ENCODE measurements at regions not wholly inside any gene's neighbourhood (a gene's known extent, or its start where the extent isn't known, plus 50 kb on each side); places are given as distances from the start of the nearest gene placed in this dataset.

- no peak for DNase-seq (ENCODE audit: low read depth)
Observed at GRCh38 chr12:107349008-107349747, 255.8 kb upstream of the CRY1 start.

GRCh38 chr12:107349839-107350238 lies 256.5 kb upstream of the CRY1 start:
- DNase-seq (ENCODE audit: low read depth): no peak

GRCh38 chr12:107351109-107351508 lies 257.8 kb upstream of the CRY1 start:
- no peak for DNase-seq (ENCODE audit: low read depth)

GRCh38 chr12:107351713-107352112 lies 258.4 kb upstream of the CRY1 start:
- no peak for DNase-seq (ENCODE audit: low read depth)

- peak; percentile 49 for DNase-seq (ENCODE audit: low read depth)
Observed at GRCh38 chr12:107352347-107353081, 259.2 kb upstream of the CRY1 start.

- no peak for DNase-seq (ENCODE audit: low read depth)
Observed at GRCh38 chr12:107353312-107353711, 260.0 kb upstream of the CRY1 start.

- DNase-seq (ENCODE audit: low read depth): no peak
Observed at GRCh38 chr12:107355004-107355565, 261.7 kb upstream of the CRY1 start.

- DNase-seq (ENCODE audit: low read depth): no peak
Observed at GRCh38 chr12:107355612-107356011, 262.3 kb upstream of the CRY1 start.

GRCh38 chr12:107356266-107356936 lies 263.1 kb upstream of the CRY1 start:
- DNase-seq (ENCODE audit: low read depth): no peak

- DNase-seq (ENCODE audit: low read depth): no peak
Observed at GRCh38 chr12:107356937-107357295, 263.6 kb upstream of the CRY1 start.

GRCh38 chr12:107359382-107359781 lies 266.0 kb upstream of the CRY1 start:
- no peak for DNase-seq (ENCODE audit: low read depth)

GRCh38 chr12:107360033-107360432 lies 266.7 kb upstream of the CRY1 start:
- DNase-seq (ENCODE audit: low read depth): no peak

- no peak for DNase-seq (ENCODE audit: low read depth)
Observed at GRCh38 chr12:107360482-107360881, 267.1 kb upstream of the CRY1 start.

- DNase-seq (ENCODE audit: low read depth): no peak
Observed at GRCh38 chr12:107361970-107362369, 268.6 kb upstream of the CRY1 start.

- no peak for DNase-seq (ENCODE audit: low read depth)
Observed at GRCh38 chr12:107362960-107363359, 269.6 kb upstream of the CRY1 start.

- no peak for DNase-seq (ENCODE audit: low read depth)
Observed at GRCh38 chr12:107364875-107365518, 271.6 kb upstream of the CRY1 start.

GRCh38 chr12:107365703-107366102 lies 272.4 kb upstream of the CRY1 start:
- no peak for DNase-seq (ENCODE audit: low read depth)

- no peak for DNase-seq (ENCODE audit: low read depth)
Observed at GRCh38 chr12:107366322-107366721, 273.0 kb upstream of the CRY1 start.

GRCh38 chr12:107368586-107368985 lies 275.2 kb upstream of the CRY1 start:
- DNase-seq (ENCODE audit: low read depth): no peak

GRCh38 chr12:107369006-107369405 lies 275.7 kb upstream of the CRY1 start:
- no peak for DNase-seq (ENCODE audit: low read depth)

- peak; percentile 46 for DNase-seq (ENCODE audit: low read depth)
Observed at GRCh38 chr12:107369679-107370078, 276.3 kb upstream of the CRY1 start.

- DNase-seq (ENCODE audit: low read depth): no peak
Observed at GRCh38 chr12:107372229-107372658, 278.9 kb upstream of the CRY1 start.
